BLaER1 treated with 17β-estradiol and CSF1 and Interleukin-3, amounts not matched to agents 10 nM and 100 nM (cell line): ENCODE measurements at regions not wholly inside any gene's neighbourhood (a gene's known extent, or its start where the extent isn't known, plus 50 kb on each side); places are given as distances from the start of the nearest gene placed in this dataset.

Source experiments
- H3K27ac ChIP-seq, 11 experiments: shearing (Covaris generic); formaldehyde crosslinking; 2 replicates each; pipeline ENCODE4 v1.8.1; 2022
- H3K27me3 ChIP-seq, 11 experiments: shearing (Covaris generic); formaldehyde crosslinking; 2 replicates each; pipeline ENCODE4 v1.8.1; 2022
- H3K36me3 ChIP-seq, 11 experiments: shearing (Covaris generic); formaldehyde crosslinking; 2 replicates each; pipeline ENCODE4 v1.8.1; 2022
- H3K4me1 ChIP-seq, 10 experiments: shearing (Covaris generic); formaldehyde crosslinking; 2 replicates each; pipeline ENCODE4 v1.8.1; 2022
- H3K4me2 ChIP-seq, 11 experiments: shearing (Covaris generic); formaldehyde crosslinking; 2 replicates each; pipeline ENCODE4 v1.8.1; 2022
- H3K4me3 ChIP-seq, 10 experiments: shearing (Covaris generic); formaldehyde crosslinking; 2 replicates each; pipeline ENCODE4 v1.8.1; 2022
- H3K9ac ChIP-seq, 11 experiments: shearing (Covaris generic); formaldehyde crosslinking; 2 replicates each; pipeline ENCODE4 v1.8.1; 2022
- H3K9me3 ChIP-seq, 11 experiments: shearing (Covaris generic); formaldehyde crosslinking; replicated peaks in 1 of 11; 2 replicates each; pipeline ENCODE4 v1.8.1; 2022
- H4K20me1 ChIP-seq, 11 experiments: shearing (Covaris generic); formaldehyde crosslinking; 2 replicates each; pipeline ENCODE4 v1.8.1; 2022
- Cebpa-rat ChIP-seq, 11 experiments: shearing (Covaris generic); IDR thresholded peaks; 2 replicates each; pipeline ENCODE4 v1.8.1; 2022

DNA sequence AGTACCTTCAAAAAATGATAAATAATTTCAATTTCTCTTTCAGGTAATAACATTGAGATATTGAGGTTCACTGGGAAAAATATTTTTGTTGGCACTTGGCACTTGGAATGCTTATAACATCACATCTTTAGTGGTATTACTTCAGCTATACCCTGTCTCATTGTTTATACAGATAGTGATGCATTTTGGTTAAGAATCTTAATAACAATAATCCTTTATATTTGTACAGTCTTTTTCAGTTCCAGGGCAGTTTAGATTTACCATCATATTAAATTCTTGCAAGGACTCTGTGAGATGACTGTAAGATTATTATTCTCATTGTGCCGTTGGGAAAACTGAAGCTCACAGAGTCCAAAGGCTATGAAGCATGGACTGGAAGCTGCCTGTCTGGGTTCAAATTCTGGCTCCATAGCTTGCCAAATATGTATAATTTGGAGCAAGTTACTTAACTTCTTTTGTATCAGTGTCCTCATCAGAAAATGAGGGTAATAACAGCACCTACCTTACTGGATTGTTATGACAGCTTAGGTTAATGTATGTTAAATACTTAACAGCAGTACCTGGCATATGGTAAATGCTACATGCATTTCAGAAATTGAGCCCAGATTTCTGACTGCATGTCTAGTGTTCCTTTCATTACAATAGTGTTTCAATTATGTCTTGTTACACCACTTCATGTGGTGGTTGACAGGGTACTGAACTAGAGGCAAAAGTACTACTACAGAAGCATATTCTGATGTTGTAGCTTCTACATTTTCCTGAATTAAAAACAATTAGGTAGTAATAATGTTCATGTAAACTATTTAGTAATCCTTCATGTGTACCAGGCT lies 272.2 kb downstream of the PLK2 start:
- no peak for TF ChIP-seq Cebpa-rat (IDR thresholded peaks at IDR 0.05)
- Histone ChIP-seq H3K36me3 (no peaks in the 10 kb centered on the region), H3K27me3 (no peaks in the 10 kb centered on the region), H3K9me3 (no peaks in the 10 kb centered on the region), H3K4me3 (no peak overlapping the region), H3K4me1 (no peaks in the 10 kb centered on the region), H4K20me1 (no peaks in the 10 kb centered on the region), H3K27ac (no peak overlapping the region), H3K4me2 (no peak overlapping the region), H3K9ac (no peak overlapping the region)

DNA sequence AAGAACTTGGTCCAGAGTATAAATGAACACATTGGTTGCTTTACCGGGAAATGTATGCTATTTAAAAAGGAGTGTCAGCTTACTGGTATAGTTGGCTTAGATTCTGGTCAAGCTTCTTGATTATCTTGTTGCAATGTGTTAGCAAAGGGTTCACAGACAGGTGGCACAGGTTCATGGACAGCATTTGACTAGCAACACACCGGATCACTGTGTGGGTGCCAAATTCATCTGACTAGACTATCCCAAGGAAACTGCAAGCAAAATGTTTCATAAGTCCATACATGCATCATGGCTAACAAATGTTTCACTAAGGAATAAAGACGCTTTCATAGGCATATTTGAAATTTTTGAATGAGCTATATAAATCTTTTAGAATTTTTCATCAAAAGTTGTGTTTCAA lies 274.1 kb downstream of the PLK2 start:
- no peak overlapping the region for H3K27ac ChIP-seq
- no peaks in the 10 kb centered on the region for H3K27me3 ChIP-seq
- H3K36me3 ChIP-seq = no peaks in the 10 kb centered on the region
- no peaks in the 10 kb centered on the region for H3K9me3 ChIP-seq
- no peak overlapping the region for H3K4me2 ChIP-seq
- no peaks in the 10 kb centered on the region for H3K4me1 ChIP-seq
- no peaks in the 10 kb centered on the region for H4K20me1 ChIP-seq
- no peak for TF ChIP-seq Cebpa-rat (IDR thresholded peaks at IDR 0.05)
- no peak overlapping the region for H3K4me3 ChIP-seq
- no peak overlapping the region for H3K9ac ChIP-seq

DNA sequence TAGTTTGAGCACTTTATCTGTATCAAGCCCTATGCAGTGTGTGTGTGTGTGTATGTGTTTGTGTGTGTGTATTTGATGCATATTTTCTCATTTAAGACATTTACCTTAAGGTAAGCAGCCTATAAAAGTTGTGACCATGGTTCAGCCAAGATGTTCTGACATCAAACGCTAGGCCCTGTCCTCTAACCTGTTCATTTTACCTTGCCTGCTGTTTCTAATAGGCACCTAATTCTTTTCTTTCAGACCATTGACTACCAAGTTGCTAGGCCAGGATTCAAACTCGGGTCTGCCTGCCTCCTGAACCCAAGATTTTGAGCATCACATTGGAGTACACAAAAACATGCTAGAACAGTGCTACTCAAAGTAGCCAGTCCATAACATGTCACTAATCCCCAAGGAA lies 274.5 kb downstream of the PLK2 start:
- no peak for TF ChIP-seq Cebpa-rat (IDR thresholded peaks at IDR 0.05)
- no peak overlapping the region for H3K27ac ChIP-seq

DNA sequence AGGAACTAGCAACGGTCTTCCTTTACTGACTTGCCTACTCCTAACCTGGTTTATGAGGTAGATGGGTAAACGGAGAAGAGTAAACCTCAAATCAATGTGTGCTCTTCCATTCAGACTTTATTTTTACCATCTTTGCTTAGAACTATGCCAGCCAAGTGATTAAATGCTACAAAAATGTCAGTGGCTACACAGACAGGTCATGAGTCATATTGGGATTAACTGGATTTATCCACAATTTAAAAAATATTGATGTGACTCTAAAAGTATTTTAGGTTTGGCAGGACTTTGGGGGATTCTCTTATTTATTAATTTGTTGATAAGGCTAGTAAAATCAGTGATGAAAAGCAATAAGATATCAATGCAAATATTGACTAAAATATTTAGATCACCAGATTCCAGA lies 275.0 kb downstream of the PLK2 start:
- Histone ChIP-seq H4K20me1 (no peaks in the 10 kb centered on the region), H3K27ac (no peak overlapping the region), H3K36me3 (no peaks in the 10 kb centered on the region), H3K4me1 (no peaks in the 10 kb centered on the region), H3K4me3 (no peak overlapping the region), H3K9me3 (no peaks in the 10 kb centered on the region), H3K27me3 (no peaks in the 10 kb centered on the region), H3K4me2 (no peak overlapping the region), H3K9ac (no peak overlapping the region)
- no peak for TF ChIP-seq Cebpa-rat (IDR thresholded peaks at IDR 0.05)

More for the DNA sequence above, 274.5 kb downstream of the PLK2 start:
- Histone ChIP-seq H3K36me3 (no peaks in the 10 kb centered on the region), H3K9ac (no peak overlapping the region), H3K4me3 (no peak overlapping the region), H4K20me1 (no peaks in the 10 kb centered on the region), H3K27me3 (no peaks in the 10 kb centered on the region), H3K4me2 (no peak overlapping the region), H3K4me1 (no peaks in the 10 kb centered on the region), H3K9me3 (no peaks in the 10 kb centered on the region)

DNA sequence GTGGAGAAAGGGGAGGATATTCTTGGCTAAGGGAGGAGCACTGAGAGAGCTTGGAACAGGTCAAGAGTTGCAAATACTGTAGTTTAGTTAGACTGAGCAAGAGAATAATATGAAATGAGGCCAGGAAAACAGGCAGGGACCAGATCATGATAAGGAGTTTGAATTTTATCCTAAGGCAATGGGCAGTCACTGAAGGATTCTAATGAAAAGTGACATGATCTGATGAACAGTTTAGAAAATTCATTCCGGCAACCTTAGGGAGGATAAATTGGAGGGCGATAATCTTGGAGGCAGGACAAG lies 276.1 kb downstream of the PLK2 start:
- H3K4me2 ChIP-seq = no peak overlapping the region
- no peaks in the 10 kb centered on the region for H4K20me1 ChIP-seq
- no peaks in the 10 kb centered on the region for H3K9me3 ChIP-seq
- H3K36me3 ChIP-seq = no peaks in the 10 kb centered on the region
- H3K9ac ChIP-seq = no peak overlapping the region
- no peak overlapping the region for H3K27ac ChIP-seq
- no peaks in the 10 kb centered on the region for H3K27me3 ChIP-seq
- TF ChIP-seq Cebpa-rat (IDR thresholded peaks at IDR 0.05) = no peak
- no peaks in the 10 kb centered on the region for H3K4me1 ChIP-seq
- H3K4me3 ChIP-seq = no peak overlapping the region

DNA sequence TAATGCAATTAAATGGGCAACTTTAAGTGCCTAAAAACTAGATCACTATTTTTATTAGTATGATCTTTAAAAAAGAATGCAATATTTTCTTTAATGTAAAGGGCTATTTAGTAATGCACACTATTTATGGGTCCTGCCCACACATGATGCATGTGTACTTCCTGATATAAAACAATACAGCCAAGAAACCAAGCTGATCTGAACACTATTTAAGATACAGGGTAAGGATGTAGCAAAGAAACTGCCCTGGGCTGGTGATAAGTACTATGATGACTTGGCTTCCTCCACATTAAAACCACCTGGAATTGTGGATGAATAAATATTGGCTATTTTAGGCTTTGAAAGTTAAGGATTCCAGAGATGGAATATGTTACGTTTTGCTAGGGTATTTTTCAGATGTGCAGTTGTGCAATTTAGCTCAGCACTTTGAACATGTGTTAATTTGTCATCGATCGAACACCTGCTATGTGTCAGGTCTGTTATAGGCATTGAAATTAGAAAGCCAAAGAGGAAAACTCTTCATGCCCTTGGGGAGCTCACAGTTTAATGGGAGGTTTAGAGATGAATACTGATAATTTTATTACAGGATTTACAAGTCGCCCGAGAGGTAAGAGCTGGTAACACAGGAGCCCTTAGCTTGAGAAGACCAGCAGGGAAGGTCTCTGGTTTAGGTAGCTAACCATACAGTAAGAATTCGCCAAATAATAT lies 276.7 kb downstream of the PLK2 start:
- H3K4me3 ChIP-seq = no peak overlapping the region
- no peak for TF ChIP-seq Cebpa-rat (IDR thresholded peaks at IDR 0.05)
- no peaks in the 10 kb centered on the region for H3K9me3 ChIP-seq
- H3K27me3 ChIP-seq = no peaks in the 10 kb centered on the region
- no peaks in the 10 kb centered on the region for H3K36me3 ChIP-seq
- H3K4me1 ChIP-seq = no peaks in the 10 kb centered on the region
- no peaks in the 10 kb centered on the region for H4K20me1 ChIP-seq
- no peak overlapping the region for H3K9ac ChIP-seq
- H3K27ac ChIP-seq = no peak overlapping the region
- H3K4me2 ChIP-seq = no peak overlapping the region

DNA sequence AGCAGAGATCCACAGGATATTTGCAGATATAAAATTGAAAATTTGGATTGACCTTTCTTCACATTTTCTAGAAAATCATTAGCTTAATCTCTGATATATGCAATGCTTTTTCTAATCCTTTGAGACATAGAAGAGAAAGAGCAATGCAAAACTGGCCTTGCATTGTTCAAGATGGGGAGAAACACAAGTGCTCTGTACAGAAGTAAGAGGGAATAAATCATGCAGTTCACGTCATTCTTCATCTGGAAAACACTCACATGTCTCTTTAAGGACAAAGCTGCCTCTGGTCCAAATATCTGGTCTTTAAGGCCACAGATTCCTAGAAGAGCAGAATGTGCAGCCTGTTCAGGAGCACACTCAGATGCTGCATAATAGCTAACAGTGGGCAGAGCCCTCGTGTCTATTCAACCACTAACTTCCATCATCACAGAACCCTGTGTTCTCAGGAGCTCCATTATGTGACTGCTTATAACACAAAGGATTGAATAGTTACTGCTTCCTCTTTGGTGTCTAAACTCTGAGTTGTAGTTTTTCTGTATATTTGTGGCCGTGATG lies 277.5 kb downstream of the PLK2 start:
- no peak overlapping the region for H3K27ac ChIP-seq
- no peaks in the 10 kb centered on the region for H3K4me1 ChIP-seq
- no peak overlapping the region for H3K4me2 ChIP-seq
- no peak overlapping the region for H3K9ac ChIP-seq
- no peaks in the 10 kb centered on the region for H3K9me3 ChIP-seq
- H3K36me3 ChIP-seq = no peaks in the 10 kb centered on the region
- TF ChIP-seq Cebpa-rat (IDR thresholded peaks at IDR 0.05) = no peak
- H3K4me3 ChIP-seq = no peak overlapping the region
- no peaks in the 10 kb centered on the region for H3K27me3 ChIP-seq
- H4K20me1 ChIP-seq = no peaks in the 10 kb centered on the region

DNA sequence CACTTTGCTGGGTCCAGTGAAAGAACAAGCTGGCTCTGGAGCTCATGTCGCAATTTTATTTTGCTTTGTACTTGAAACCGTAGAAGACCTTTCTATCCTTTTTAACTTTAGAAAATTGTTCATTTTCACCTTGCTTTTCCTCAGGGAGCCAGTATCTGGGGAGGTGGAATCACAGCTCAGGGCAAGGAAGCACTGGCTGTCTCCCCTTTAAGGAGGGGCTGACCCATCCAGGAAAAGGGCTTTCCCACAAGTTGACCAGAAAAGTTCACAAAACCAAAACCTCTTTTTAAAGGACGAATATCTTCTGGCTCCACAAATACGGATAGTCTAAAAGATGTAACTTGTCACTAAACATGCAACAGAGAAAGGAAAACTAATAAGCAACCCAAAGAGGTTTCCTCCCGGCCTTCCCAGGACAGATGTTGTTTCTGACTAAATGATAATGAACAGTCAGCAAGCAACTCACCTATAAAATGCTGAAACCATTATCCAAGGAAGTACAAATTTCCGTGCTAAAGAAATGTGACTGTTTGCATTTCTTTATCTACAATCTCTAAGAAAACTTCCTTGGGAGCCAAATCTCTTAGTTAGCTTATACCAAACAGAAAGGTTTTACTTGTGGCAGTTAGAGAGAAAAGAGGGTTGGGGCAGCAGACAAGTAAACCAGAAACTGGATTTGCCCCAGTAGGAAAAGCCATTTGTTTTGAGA lies 278.2 kb downstream of the PLK2 start:
- no peak overlapping the region for H3K27ac ChIP-seq
- H3K9ac ChIP-seq = no peak overlapping the region
- no peak overlapping the region for H3K4me3 ChIP-seq
- no peaks in the 10 kb centered on the region for H3K27me3 ChIP-seq
- TF ChIP-seq Cebpa-rat (IDR thresholded peaks at IDR 0.05) = no peak
- H3K4me1 ChIP-seq = no peaks in the 10 kb centered on the region
- no peaks in the 10 kb centered on the region for H4K20me1 ChIP-seq
- H3K4me2 ChIP-seq = no peak overlapping the region
- no peaks in the 10 kb centered on the region for H3K36me3 ChIP-seq
- H3K9me3 ChIP-seq = no peaks in the 10 kb centered on the region

DNA sequence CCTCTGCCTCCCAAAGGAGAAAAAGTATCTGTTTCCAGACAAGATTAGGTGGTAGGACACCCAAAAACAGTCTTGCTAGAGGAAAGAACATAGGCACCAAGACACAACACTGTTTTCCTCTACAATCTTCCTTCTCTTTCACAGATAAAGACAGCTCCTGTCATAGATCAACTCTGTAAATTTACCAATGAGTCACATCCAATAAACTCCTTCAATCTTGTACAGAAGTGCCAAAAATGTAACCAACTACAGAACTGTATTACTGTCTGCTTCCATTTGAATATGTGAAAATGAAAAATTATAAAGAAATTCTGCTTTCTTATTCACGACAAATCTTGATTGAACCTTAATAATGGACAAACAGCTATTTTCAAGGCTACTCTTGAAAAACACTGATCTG lies 286.9 kb downstream of the PLK2 start:
- Histone ChIP-seq H4K20me1 (no peaks in the 10 kb centered on the region), H3K4me1 (no peaks in the 10 kb centered on the region), H3K9ac (no peak overlapping the region), H3K36me3 (no peaks in the 10 kb centered on the region), H3K9me3 (no peaks in the 10 kb centered on the region), H3K4me3 (no peak overlapping the region), H3K4me2 (no peak overlapping the region), H3K27ac (no peak overlapping the region), H3K27me3 (no peaks in the 10 kb centered on the region)
- no peak for TF ChIP-seq Cebpa-rat (IDR thresholded peaks at IDR 0.05)
